ENCODE measurements at regions not wholly inside any gene's neighbourhood (a gene's known extent, or its start where the extent isn't known, plus 50 kb on each side); places are given as distances from the start of the nearest gene placed in this dataset.
"Not testable (repeated sequence)": the region's sequence is repeated elsewhere in the genome, so short reads cannot be mapped to it uniquely, and the experiment has no call there.

DNA sequence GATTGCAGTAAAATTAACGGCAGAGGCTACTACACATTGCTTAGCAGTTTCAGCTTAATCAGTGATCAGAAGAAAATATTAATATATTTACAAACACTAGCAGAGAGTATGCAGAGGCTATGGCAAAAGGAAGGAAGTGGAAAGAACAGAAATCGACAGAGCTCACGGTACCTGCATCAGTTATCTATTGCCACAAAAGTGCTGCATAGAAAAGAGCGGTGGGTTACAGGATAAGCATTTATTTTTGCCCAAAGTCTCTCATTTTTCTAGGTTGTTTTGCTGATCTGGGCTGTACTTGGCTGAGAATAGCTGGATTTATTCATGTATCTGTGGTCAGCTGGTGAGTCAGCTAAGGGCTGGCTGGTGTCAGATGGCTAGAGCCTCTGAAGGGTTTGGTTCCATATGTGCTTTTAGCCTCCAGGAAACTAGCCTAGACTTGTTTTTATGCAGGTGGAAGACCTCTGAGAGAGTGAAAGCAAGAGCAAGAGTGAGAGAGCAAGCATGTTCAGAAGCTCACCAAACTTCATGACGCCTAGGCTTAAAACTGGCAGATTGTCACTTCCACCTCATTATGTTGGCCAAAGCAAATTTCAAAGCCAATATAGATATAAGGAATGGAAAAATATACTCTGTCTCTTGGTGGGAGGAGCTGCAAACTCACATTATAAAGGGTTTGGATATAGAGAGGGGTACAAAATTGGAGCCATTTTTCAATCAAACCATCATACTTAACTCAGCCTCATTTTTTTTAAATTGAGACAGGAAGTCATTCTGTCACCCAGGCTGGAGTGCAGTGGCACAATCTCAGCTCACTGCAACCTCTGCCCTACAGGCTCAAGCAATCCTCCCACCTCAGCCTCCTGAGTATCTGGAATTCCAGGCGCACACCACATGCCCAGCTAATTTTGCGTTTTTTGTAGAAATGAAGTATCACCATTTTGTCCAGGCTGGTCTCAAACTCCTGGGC is 153.2 kb upstream of the RPL34 start:
- DNase-seq (ENCODE audit: low read depth in 1 of 2, low spot score in 1 of 2): no peak

- DNase-seq (ENCODE audit: low read depth in 1 of 2, low spot score in 1 of 2): no peak
Measured at GRCh38 chr4:108465886-108466500, 154.4 kb upstream of the RPL34 start.

GRCh38 chr4:108458681-108459080 is 161.7 kb upstream of the RPL34 start:
- DNase-seq (ENCODE audit: low read depth in 1 of 2, low spot score in 1 of 2): no peak

DNA sequence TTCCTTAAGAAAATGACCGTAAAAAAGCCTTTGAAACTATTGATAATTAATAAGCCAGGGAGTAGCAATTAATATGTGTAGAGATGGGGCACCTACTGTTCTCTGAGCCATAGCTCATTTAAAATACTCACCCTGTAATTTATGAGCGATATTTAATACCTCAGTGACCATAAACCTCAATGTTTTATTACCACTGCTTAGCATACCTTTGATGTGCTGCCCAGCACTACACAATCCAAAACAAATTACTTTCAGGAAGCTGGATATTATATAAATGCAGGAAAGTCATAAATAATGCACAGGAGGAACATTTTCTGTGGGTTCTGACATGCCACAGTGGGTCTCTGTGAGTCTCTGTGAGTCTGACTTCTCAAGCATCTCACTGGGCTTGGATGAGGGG is 166.1 kb upstream of the RPL34 start:
- DNase-seq (ENCODE audit: low read depth in 1 of 2, low spot score in 1 of 2): no peak

- DNase-seq (ENCODE audit: low read depth in 1 of 2, low spot score in 1 of 2): no peak
Measured at GRCh38 chr4:108453366-108453765, 167.0 kb upstream of the RPL34 start.

GRCh38 chr4:108450236-108450898 is 170.0 kb upstream of the RPL34 start:
- no peak for DNase-seq (ENCODE audit: low read depth in 1 of 2, low spot score in 1 of 2)

DNA sequence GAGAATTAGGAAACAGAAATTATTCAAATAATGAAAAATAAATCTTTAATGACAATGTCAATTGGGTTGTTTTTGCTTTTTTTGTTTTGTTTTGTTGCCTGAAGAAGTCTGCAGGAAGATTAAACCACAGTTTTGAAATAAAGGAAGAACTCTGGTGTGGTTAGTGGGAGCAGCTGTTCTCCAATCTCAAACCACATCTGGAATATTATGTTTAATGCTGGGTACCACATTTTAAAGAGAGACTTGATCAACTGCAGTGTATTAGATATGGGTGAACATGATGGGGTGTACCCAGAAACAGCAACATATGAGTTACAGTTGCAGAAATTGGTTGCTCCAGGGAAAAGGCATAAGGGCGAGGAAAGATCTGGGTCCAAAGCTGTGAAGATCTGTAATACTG is 171.2 kb upstream of the RPL34 start:
- DNase-seq (ENCODE audit: low read depth in 1 of 2, low spot score in 1 of 2): no peak

- DNase-seq (ENCODE audit: low read depth in 1 of 2, low spot score in 1 of 2): no peak
Measured at GRCh38 chr4:108446556-108446955, 173.8 kb upstream of the RPL34 start.

DNA sequence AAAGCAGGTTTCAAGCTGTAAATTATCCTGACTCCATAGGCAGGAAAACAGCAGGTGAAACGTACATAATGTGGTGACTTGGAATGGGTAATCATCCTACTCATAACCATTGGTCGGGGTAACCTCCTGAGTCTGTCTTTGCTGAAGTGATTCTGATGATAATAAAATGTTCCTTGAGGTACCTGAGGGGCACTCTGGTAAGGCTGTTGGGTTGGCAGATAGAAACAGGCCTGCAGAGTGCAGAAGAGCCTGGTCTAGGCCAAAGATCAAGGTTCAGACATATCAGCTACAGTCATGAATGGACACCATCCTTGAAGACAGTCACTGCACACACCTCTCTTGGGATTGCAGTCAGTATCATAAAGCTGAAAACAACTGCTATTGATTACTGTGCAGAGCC is 174.7 kb upstream of the RPL34 start:
- DNase-seq (ENCODE audit: low read depth in 1 of 2, low spot score in 1 of 2): no peak

- DNase-seq (ENCODE audit: low read depth in 1 of 2, low spot score in 1 of 2): no peak
Measured at GRCh38 chr4:108443585-108443984, 176.8 kb upstream of the RPL34 start.

- no peak for DNase-seq (ENCODE audit: low read depth in 1 of 2, low spot score in 1 of 2)
Measured at GRCh38 chr4:108433832-108434231, 186.5 kb upstream of the RPL34 start.

GRCh38 chr4:108433394-108433793 is 187.0 kb upstream of the RPL34 start:
- not testable (repeated sequence) for DNase-seq (ENCODE audit: low read depth in 1 of 2, low spot score in 1 of 2)

DNA sequence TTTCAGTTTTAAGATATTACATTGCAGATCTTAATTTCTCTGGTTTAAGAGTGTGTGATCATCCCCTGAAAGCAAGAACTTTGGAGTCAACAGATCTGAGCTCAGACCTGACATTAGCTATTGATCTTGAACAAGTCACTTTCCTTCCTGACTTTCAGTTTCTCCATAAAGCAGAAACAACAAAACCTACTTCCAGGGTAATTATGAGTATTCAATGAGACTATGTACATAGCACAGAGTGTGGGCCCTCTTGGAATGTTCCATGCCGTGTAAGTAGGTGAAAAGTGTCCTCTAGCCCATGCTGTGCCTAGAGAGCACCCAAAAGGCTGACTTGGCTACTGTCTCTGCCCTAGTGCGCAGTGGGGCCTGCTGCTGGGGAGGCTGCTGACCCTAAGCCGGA is 188.0 kb upstream of the RPL34 start:
- DNase-seq (ENCODE audit: low read depth in 1 of 2, low spot score in 1 of 2): no peak

GRCh38 chr4:108431986-108432385 is 188.4 kb upstream of the RPL34 start:
- no peak for DNase-seq (ENCODE audit: low read depth in 1 of 2, low spot score in 1 of 2)

- no peak for DNase-seq (ENCODE audit: low read depth in 1 of 2, low spot score in 1 of 2)
Measured at GRCh38 chr4:108430921-108431320, 189.5 kb upstream of the RPL34 start.

DNA sequence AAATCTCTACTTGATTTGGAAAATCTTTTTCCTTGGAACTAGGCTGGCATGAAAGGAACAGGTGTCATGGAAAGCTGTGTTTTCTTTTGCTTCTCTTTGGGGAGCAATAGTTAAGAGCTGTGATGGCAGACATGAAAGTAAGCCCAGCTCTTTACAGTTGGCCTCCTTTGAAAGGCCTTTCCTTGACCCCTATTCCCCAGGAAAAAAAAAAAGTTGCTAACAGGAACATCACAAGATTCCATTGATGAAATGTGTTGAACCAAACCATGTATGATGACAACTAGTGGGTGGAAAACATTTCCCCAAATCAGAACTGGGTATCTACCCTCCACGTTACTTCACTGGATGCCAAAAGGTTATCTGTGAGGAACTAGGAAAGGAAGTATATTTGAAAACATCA is 190.7 kb upstream of the RPL34 start:
- DNase-seq (ENCODE audit: low read depth in 1 of 2, low spot score in 1 of 2): no peak

GRCh38 chr4:108428923-108429322 is 191.5 kb upstream of the RPL34 start:
- no peak for DNase-seq (ENCODE audit: low read depth in 1 of 2, low spot score in 1 of 2)

GRCh38 chr4:108427946-108428485 is 192.4 kb upstream of the RPL34 start:
- no peak for DNase-seq (ENCODE audit: low read depth in 1 of 2, low spot score in 1 of 2)

DNA sequence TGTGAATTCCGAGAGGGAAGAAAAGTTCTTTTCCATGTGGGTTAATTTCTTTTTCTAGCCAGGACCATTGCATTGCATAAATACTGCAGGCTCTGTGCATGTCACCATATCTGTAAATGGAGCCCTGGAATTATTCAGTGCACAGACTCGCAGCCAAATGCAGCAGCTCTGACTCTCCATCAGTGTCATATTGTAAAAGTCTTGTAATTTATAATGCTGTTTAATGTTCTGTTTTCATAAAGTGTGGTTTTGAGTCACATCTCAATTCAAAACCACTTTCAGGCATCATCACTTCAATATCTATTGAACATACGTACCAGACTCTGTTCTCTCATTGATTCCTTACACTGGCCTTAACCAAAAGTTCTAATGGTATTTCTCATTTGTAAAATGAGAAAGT is 193.9 kb upstream of the RPL34 start:
- DNase-seq (ENCODE audit: low read depth in 1 of 2, low spot score in 1 of 2): no peak

DNA sequence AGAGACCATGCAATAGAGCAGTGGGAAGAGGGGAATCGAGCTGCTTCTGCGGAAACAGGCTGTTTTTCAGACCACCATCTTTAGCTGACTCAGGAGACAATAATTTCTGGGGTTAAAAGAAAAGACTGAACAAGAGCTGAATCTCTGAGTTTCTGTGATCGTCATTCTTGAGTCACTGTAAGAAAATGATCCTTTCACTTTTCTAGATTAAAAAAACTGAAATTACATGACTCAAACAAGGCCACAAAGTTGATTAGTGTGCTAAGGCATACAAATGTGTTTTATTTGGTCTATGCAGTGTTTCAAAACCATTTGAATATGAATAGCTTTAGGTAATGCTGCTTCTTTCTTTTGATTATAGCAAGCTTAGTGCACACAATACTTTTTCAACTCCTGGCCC is 194.4 kb upstream of the RPL34 start:
- no peak for DNase-seq (ENCODE audit: low read depth in 1 of 2, low spot score in 1 of 2)

- DNase-seq (ENCODE audit: low read depth in 1 of 2, low spot score in 1 of 2): no peak
Measured at GRCh38 chr4:108417923-108418322, 202.5 kb upstream of the RPL34 start.

DNA sequence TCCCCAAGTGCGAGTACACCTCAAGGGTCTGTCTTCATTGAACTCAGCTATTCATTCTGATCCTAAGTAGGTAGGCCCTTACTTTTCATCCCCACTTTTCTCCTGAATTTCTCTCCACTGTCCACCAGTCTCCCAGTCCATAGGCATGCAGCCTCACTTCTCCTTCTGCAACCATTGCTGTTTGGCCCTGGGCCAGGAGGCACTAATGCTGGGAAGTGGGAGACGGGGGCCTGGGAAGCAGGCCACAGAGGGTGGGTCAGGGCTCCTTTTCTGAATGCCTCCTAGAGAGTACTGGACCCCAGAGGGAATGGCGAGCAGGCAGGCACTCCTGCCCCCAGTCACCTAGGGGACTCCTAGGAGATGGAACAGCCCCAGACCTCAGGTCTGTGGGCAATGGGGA is 203.5 kb upstream of the RPL34 start:
- no peak for DNase-seq (ENCODE audit: low read depth in 1 of 2, low spot score in 1 of 2)
